GM18861 (cell line): ENCODE measurements at regions not wholly inside any gene's neighbourhood (a gene's known extent, or its start where the extent isn't known, plus 50 kb on each side); places are given as distances from the start of the nearest gene placed in this dataset.
"Not testable (repeated sequence)": the region's sequence is repeated elsewhere in the genome, so short reads cannot be mapped to it uniquely, and the experiment has no call there.

Experiments used
- ATAC-seq: cut with Tn5 transposase; IDR thresholded peaks from one replicate; pipeline ENCODE4 v1.9.1; 2021; ENCODE audit not compliant: unreplicated experiment

- ATAC-seq, result no peak
Observed at GRCh38 chr12:83960767-83961166, 951.8 kb downstream of the SLC6A15 start.

GRCh38 chr12:83958997-83959396, 953.6 kb downstream of the SLC6A15 start:
- ATAC-seq, result peak; percentile 44

GRCh38 chr12:83954956-83955601, 957.5 kb downstream of the SLC6A15 start:
- ATAC-seq, result no peak

GRCh38 chr12:83954071-83954789, 958.4 kb downstream of the SLC6A15 start:
- ATAC-seq, result no peak

GRCh38 chr12:83945871-83946270, 966.7 kb downstream of the SLC6A15 start:
- no peak for ATAC-seq

- ATAC-seq, result no peak
Observed at GRCh38 chr12:83939718-83940117, 972.9 kb downstream of the SLC6A15 start.

GRCh38 chr12:83933615-83934014, 979.0 kb downstream of the SLC6A15 start:
- ATAC-seq, result no peak

GRCh38 chr12:83932011-83932410, 980.6 kb downstream of the SLC6A15 start:
- no peak for ATAC-seq

- no peak for ATAC-seq
Observed at GRCh38 chr12:83931451-83931850, 981.1 kb downstream of the SLC6A15 start.

- ATAC-seq, result not testable (repeated sequence)
Observed at GRCh38 chr12:83929792-83930191, 982.8 kb downstream of the SLC6A15 start.

- ATAC-seq, result no peak
Observed at GRCh38 chr12:83920821-83921547, 991.6 kb downstream of the SLC6A15 start.

GRCh38 chr12:83919081-83919480, 993.5 kb downstream of the SLC6A15 start:
- ATAC-seq, result no peak

- no peak for ATAC-seq
Observed at GRCh38 chr12:83904175-83904574, 1008.4 kb downstream of the SLC6A15 start.

GRCh38 chr12:83896416-83896815, 1016.2 kb downstream of the SLC6A15 start:
- ATAC-seq, result no peak

- no peak for ATAC-seq
Observed at GRCh38 chr12:83893101-83893500, 1019.5 kb downstream of the SLC6A15 start.

- ATAC-seq, result no peak
Observed at GRCh38 chr12:83889745-83890144, 1022.9 kb downstream of the SLC6A15 start.

- ATAC-seq, result no peak
Observed at GRCh38 chr12:83886479-83886878, 1026.1 kb downstream of the SLC6A15 start.

GRCh38 chr12:83870921-83871599, 1041.5 kb downstream of the SLC6A15 start:
- not testable (repeated sequence) for ATAC-seq

- ATAC-seq, result no peak
Observed at GRCh38 chr12:83866477-83866876, 1046.1 kb downstream of the SLC6A15 start.

- no peak for ATAC-seq
Observed at GRCh38 chr12:83865431-83865830, 1047.2 kb downstream of the SLC6A15 start.

- no peak for ATAC-seq
Observed at GRCh38 chr12:83864054-83864453, 1048.5 kb downstream of the SLC6A15 start.
